A549 (cell line): ENCODE measurements at regions not wholly inside any gene's neighbourhood (a gene's known extent, or its start where the extent isn't known, plus 50 kb on each side); places are given as distances from the start of the nearest gene placed in this dataset.

Experiments used
- ATAC-seq, 2 experiments: fragments of 200-7000 bp in 1 of 2; fragments of >200 bp in 1 of 2; cut with Nextera tagmentation in 1 of 2; cut with Tn5 transposase in 1 of 2; 3 replicates each; pipeline versions ENCODE4 v1.8.0 to v1.9.1; 2018 to 2020; ENCODE audit warnings: mild to moderate bottlenecking in 1 of 2, moderate library complexity in 1 of 2
- CTCF ChIA-PET: fragments of 300-600 bp; sonication (Branson Sonifier 250); formaldehyde crosslinking; extraction: SDS; loops from one replicate; lab custom pipeline; 2021; ENCODE audit warnings: antibody characterized with exemption, inconsistent platforms; lab: Yijun Ruan, JAX
- POLR2A ChIA-PET: fragments of 350-600 bp; formaldehyde crosslinking; extraction: SDS; loops from one replicate; lab custom pipeline; 2021; ENCODE audit warnings: antibody characterized with exemption, inconsistent platforms; lab: Yijun Ruan, JAX
- DNase-seq, 2 experiments: peaks; one replicate each; pipeline versions ENCODE4 v3.0.0 to v3.0.0-alpha.2; 2011 to 2016; ENCODE audit warnings: low read depth in 1 of 2, low spot score in 1 of 2
- FAIRE-seq: peaks from 2 replicates; lab custom pipeline; 2011; peaks lifted over from hg19 to GRCh38; lab: Jason Lieb, UNC
- H3K27ac ChIP-seq, 2 experiments: fragments of >200 bp; sonication (Bioruptor Twin); formaldehyde crosslinking; 3 replicates each; pipeline ENCODE4 v1.5.1; 2016 to 2017
- H3K4me1 ChIP-seq: fragments of >200 bp; sonication (Bioruptor Twin); formaldehyde crosslinking; 3 replicates; pipeline ENCODE4 v1.6.1; 2016
- H3K4me2 ChIP-seq: fragments of >200 bp; sonication (Bioruptor Twin); formaldehyde crosslinking; 3 replicates; pipeline ENCODE4 v1.6.1; 2016
- H3K4me3 ChIP-seq: fragments of >200 bp; sonication (Bioruptor Twin); formaldehyde crosslinking; 3 replicates; pipeline ENCODE4 v1.5.1; 2016
- H3K9me3 ChIP-seq: fragments of >200 bp; sonication (Bioruptor Twin); formaldehyde crosslinking; 3 replicates; pipeline ENCODE4 v1.6.1; 2016
- BHLHE40 ChIP-seq: IDR thresholded peaks from 2 replicates; pipeline ENCODE4 v1.6.1; 2012; ENCODE audit warnings: low read depth, low read length, inconsistent platforms
- CEBPB ChIP-seq, 2 experiments: fragments of >200 bp in 1 of 2; sonication (Bioruptor Twin) in 1 of 2; formaldehyde crosslinking in 1 of 2; IDR thresholded peaks; 2 replicates each; pipeline ENCODE4 v1.6.1; 2012 to 2016
- CHD4 ChIP-seq: fragments of 200-600 bp; sonication (generic); IDR thresholded peaks from 2 replicates; pipeline ENCODE4 v1.6.1; 2016; ENCODE audit warnings: antibody characterized with exemption, mild to moderate bottlenecking, borderline replicate concordance
- EHF ChIP-seq: fragments of 250-450 bp; sonication (Bioruptor Pico); IDR thresholded peaks from 2 replicates; pipeline ENCODE4 v1.5.0; 2020; ENCODE audit warnings: mild to moderate bottlenecking
- EHMT2 ChIP-seq: fragments of 200-600 bp; sonication (generic); IDR thresholded peaks from 2 replicates; pipeline ENCODE4 v1.6.1; 2016; ENCODE audit warnings: antibody characterized with exemption, low read depth, mild to moderate bottlenecking, moderate library complexity
- HEYL ChIP-seq: fragments of 250-450 bp; sonication (Bioruptor Pico); IDR thresholded peaks from 2 replicates; pipeline ENCODE4 v1.8.0; 2021; ENCODE audit warnings: mild to moderate bottlenecking, moderate library complexity
- HMGXB4 ChIP-seq: fragments of 250-450 bp; sonication (Bioruptor Pico); IDR thresholded peaks from 2 replicates; pipeline ENCODE4 v1.5.0; 2021; ENCODE audit warnings: mild to moderate bottlenecking, moderate library complexity, borderline replicate concordance
- HOXB13 ChIP-seq: fragments of 250-450 bp; sonication (Bioruptor Pico); IDR thresholded peaks from 2 replicates; pipeline ENCODE4 v1.5.0; 2020; ENCODE audit warnings: low read depth, mild to moderate bottlenecking, moderate library complexity
- JUN ChIP-seq, 2 experiments: fragments of >200 bp; sonication (Bioruptor Twin); formaldehyde crosslinking; IDR thresholded peaks; 2 replicates in 1 of 2; 3 replicates in 1 of 2; pipeline ENCODE4 v1.6.1; 2016 to 2017
- KDM1A ChIP-seq: fragments of 200-600 bp; sonication (generic); IDR thresholded peaks from 2 replicates; pipeline ENCODE4 v1.6.1; 2016; ENCODE audit warnings: low read depth, mild to moderate bottlenecking
- KDM5A ChIP-seq: fragments of 200-600 bp; sonication (generic); IDR thresholded peaks from 2 replicates; pipeline ENCODE4 v1.6.1; 2016; ENCODE audit warnings: antibody characterized with exemption, mild to moderate bottlenecking
- MAX ChIP-seq: IDR thresholded peaks from 2 replicates; pipeline ENCODE4 v1.6.1; 2012
- PBX3 ChIP-seq: IDR thresholded peaks from 2 replicates; pipeline ENCODE4 v1.6.1; 2012
- PHF8 ChIP-seq: fragments of 200-600 bp; sonication (generic); IDR thresholded peaks from 2 replicates; pipeline ENCODE4 v1.6.1; 2016; ENCODE audit warnings: low read depth, mild to moderate bottlenecking, antibody characterized with exemption, moderate library complexity, borderline replicate concordance
- POLR2A ChIP-seq: IDR thresholded peaks from 2 replicates; pipeline ENCODE4 v1.6.1; 2012; ENCODE audit warnings: mild to moderate bottlenecking, low read length
- RAD21 ChIP-seq, 2 experiments: fragments of >200 bp in 1 of 2; sonication (Bioruptor Twin) in 1 of 2; formaldehyde crosslinking in 1 of 2; IDR thresholded peaks in 1 of 2; conservative IDR thresholded peaks in 1 of 2; 2 replicates in 1 of 2; 3 replicates in 1 of 2; pipeline ENCODE4 v1.6.1; 2012 to 2018; ENCODE audit warnings: inconsistent platforms in 1 of 2
- RARB ChIP-seq: fragments of 250-450 bp; sonication (Bioruptor Pico); IDR thresholded peaks from 2 replicates; pipeline ENCODE4 v1.8.0; 2021; ENCODE audit warnings: mild to moderate bottlenecking, moderate library complexity
- REST ChIP-seq: fragments of 200-600 bp; sonication (generic); IDR thresholded peaks from 2 replicates; pipeline ENCODE4 v1.6.1; 2016; ENCODE audit warnings: antibody characterized with exemption, mild to moderate bottlenecking, moderate library complexity
- ZFP36 ChIP-seq: fragments of 450-650 bp; IDR thresholded peaks from 2 replicates; pipeline ENCODE4 v1.6.1; 2014; ENCODE audit warnings: borderline replicate concordance; ENCODE audit not compliant: partially characterized antibody
- ZNF302 ChIP-seq: fragments of 250-450 bp; sonication (Bioruptor Pico); IDR thresholded peaks from 2 replicates; pipeline ENCODE4 v1.9.0; 2021; ENCODE audit warnings: inconsistent platforms, mild to moderate bottlenecking, moderate library complexity
- ZSCAN20 ChIP-seq: fragments of 250-450 bp; sonication (Bioruptor Pico); IDR thresholded peaks from 2 replicates; pipeline ENCODE4 v1.8.0; 2022; ENCODE audit warnings: mild to moderate bottlenecking, moderate library complexity
- WGBS: methylation state at CpG from one replicate; pipeline ENCODE4 v1.1.6; 2017; ENCODE audit errors: missing lambda C conversion rate; 5-methylcytosine and 5-hydroxymethylcytosine counted together

GRCh38 chr13:26966701-26967080, 204.9 kb downstream of the USP12 start:
- Histone ChIP-seq H3K4me3 (no peak overlapping the region), H3K27ac (no peak overlapping the region), H3K4me2 (no peak overlapping the region), H3K4me1 (peaks cover 9% of the 10 kb centered on the region), H3K9me3 (no peaks in the 10 kb centered on the region)
- 73% methylated on average over 4 of the region's 4 CpGs for WGBS
- TF ChIP-seq PBX3 (no peak), EHF (CRISPR knock-in tag) (no peak), HOXB13 (no peak), HMGXB4 (CRISPR knock-in tag) (no peak), PHF8 (no peak), HEYL (no peak), CHD4 (no peak), ZSCAN20 (CRISPR knock-in tag) (no peak), CEBPB (IDR thresholded peaks at IDR 0.05) (no peak), REST (no peak)
- DNase-seq, result no peak
- FAIRE-seq, result no peak
- CTCF ChIA-PET, result interaction anchor here (1.4 to 8.0 kb wide), 6 partner anchors 11 to 987 kb away, joined by 3 to 56 read pairs (median 8); no protein-coding TSS in a partner anchor
- no peak for ATAC-seq
- POLR2A ChIA-PET, result no interaction called here

- no peaks in the 10 kb centered on the region for H3K9me3 ChIP-seq
- DNase-seq (no peak), FAIRE-seq (no peak), ATAC-seq (no peak)
- CTCF ChIA-PET, result interaction anchor here (1.4 to 8.0 kb wide), 6 partner anchors 10 to 988 kb away, joined by 3 to 56 read pairs (median 8); no protein-coding TSS in a partner anchor
- H3K4me1 ChIP-seq, result peaks cover 9% of the 10 kb centered on the region
- POLR2A ChIA-PET, result no interaction called here
- no peak for TF ChIP-seq ZNF302 (CRISPR knock-in tag)
- no peak for TF ChIP-seq POLR2A
- no peak for TF ChIP-seq CHD4
- no peak for TF ChIP-seq RAD21 (conservative IDR thresholded peaks at IDR 0.05 in 1 of 2, IDR thresholded peaks at IDR 0.05 in 1 of 2)
- TF ChIP-seq BHLHE40, result no peak
- no peak for TF ChIP-seq MAX
- no peak for TF ChIP-seq RARB (CRISPR knock-in tag)
- no peak for TF ChIP-seq EHMT2
- TF ChIP-seq ZFP36, result no peak
- TF ChIP-seq KDM1A, result no peak
- no peak for TF ChIP-seq JUN (IDR thresholded peaks at IDR 0.05)
- TF ChIP-seq HOXB13, result no peak
- no peak for TF ChIP-seq KDM5A
- no peak overlapping the region for H3K4me3 ChIP-seq
- 87% methylated on average over 21 of the region's 22 CpGs for WGBS
- H3K27ac ChIP-seq, result no peak overlapping the region
- H3K4me2 ChIP-seq, result no peak overlapping the region
Measured at GRCh38 chr13:26965952-26966700, 205.5 kb downstream of the USP12 start.
